Smooth muscle cell (in vitro differentiated cells): ENCODE measurements at regions not wholly inside any gene's neighbourhood (a gene's known extent, or its start where the extent isn't known, plus 50 kb on each side); places are given as distances from the start of the nearest gene placed in this dataset.

ENCODE experiments used
- DNase-seq: peaks from one replicate; lab custom pipeline; 2025; ENCODE audit not compliant: unreplicated experiment; lab: John Stamatoyannopoulos, UW
- H2AFZ ChIP-seq: fragments of 200-600 bp; sonication (generic); 2 replicates; pipeline ENCODE4 v1.6.0; 2016; ENCODE audit warnings: antibody characterized with exemption, low read depth, mild to moderate bottlenecking
- H3F3A ChIP-seq: fragments of 200-600 bp; sonication (generic); 2 replicates; pipeline ENCODE4 v1.6.0; 2017; ENCODE audit warnings: antibody characterized with exemption, low read depth
- H3K27ac ChIP-seq: fragments of 200-600 bp; sonication (generic); 2 replicates; pipeline ENCODE4 v1.5.1; 2016; ENCODE audit warnings: low read depth, mild to moderate bottlenecking
- H3K27me3 ChIP-seq: fragments of 200-600 bp; sonication (generic); 2 replicates; pipeline ENCODE4 v1.6.1; 2016; ENCODE audit warnings: low read depth, mild to moderate bottlenecking
- H3K36me3 ChIP-seq: fragments of 200-600 bp; sonication (generic); 2 replicates; pipeline ENCODE4 v1.5.1; 2016; ENCODE audit warnings: low read depth
- H3K4me1 ChIP-seq: fragments of 200-600 bp; sonication (generic); 2 replicates; pipeline ENCODE4 v1.5.1; 2016; ENCODE audit warnings: low read depth
- H3K4me2 ChIP-seq: fragments of 200-600 bp; sonication (generic); 2 replicates; pipeline ENCODE4 v1.6.0; 2016; ENCODE audit warnings: mild to moderate bottlenecking
- H3K4me3 ChIP-seq: fragments of 200-600 bp; sonication (generic); 2 replicates; pipeline ENCODE4 v1.5.1; 2016; ENCODE audit warnings: mild to moderate bottlenecking
- H3K79me2 ChIP-seq: fragments of 200-600 bp; sonication (generic); 2 replicates; pipeline ENCODE4 v1.6.0; 2016; ENCODE audit warnings: low read depth, mild to moderate bottlenecking
- H3K9ac ChIP-seq: fragments of 200-600 bp; sonication (generic); 2 replicates; pipeline ENCODE4 v1.6.0; 2016; ENCODE audit warnings: low read depth
- H3K9me3 ChIP-seq: fragments of 200-600 bp; sonication (generic); replicated peaks from 2 replicates; pipeline ENCODE4 v1.5.1; 2016; ENCODE audit warnings: low read depth
- H4K20me1 ChIP-seq: fragments of 200-600 bp; sonication (generic); 2 replicates; pipeline ENCODE4 v1.6.0; 2016; ENCODE audit warnings: low read depth
- CTCF ChIP-seq: fragments of 200-600 bp; sonication (generic); IDR thresholded peaks from 2 replicates; pipeline ENCODE4 v1.5.1; 2017; ENCODE audit warnings: borderline replicate concordance, mild to moderate bottlenecking, antibody characterized with exemption; ENCODE audit not compliant: insufficient read depth, poor library complexity, severe bottlenecking
- WGBS: methylation state at CpG from one replicate; pipeline ENCODE4 v1.1.7; 2016; ENCODE audit warnings: low lambda C conversion rate; 5-methylcytosine and 5-hydroxymethylcytosine counted together

- Histone ChIP-seq H4K20me1 (no peaks in the 10 kb centered on the region), H3K27ac (no peak overlapping the region), H3K36me3 (no peaks in the 10 kb centered on the region), H3K4me2 (no peak overlapping the region), H3K79me2 (no peaks in the 10 kb centered on the region), H3K9ac (no peak overlapping the region), H3K4me1 (peaks cover 3% of the 10 kb centered on the region), H3K27me3 (no peaks in the 10 kb centered on the region), H3K9me3 (peaks cover 4% of the 10 kb centered on the region), H3F3A (no peaks in the 10 kb centered on the region), H2AFZ (no peak overlapping the region), H3K4me3 (no peak overlapping the region)
- no peak for TF ChIP-seq CTCF
- DNase-seq: no peak
- WGBS: 66% methylated on average over 15 of the region's 15 CpGs
These were observed 103.6 kb downstream of the PSMG1 start for GRCh38 chr21:39079617-39080016.

GRCh38 chr21:39078322-39079065, 104.8 kb downstream of the PSMG1 start:
- peaks cover 3% of the 10 kb centered on the region for H3K4me1 ChIP-seq
- DNase-seq: no peak
- 61% methylated on average over 5 of the region's 5 CpGs for WGBS
- no peak overlapping the region for H2AFZ ChIP-seq
- no peaks in the 10 kb centered on the region for H3F3A ChIP-seq
- no peak overlapping the region for H3K4me3 ChIP-seq
- H4K20me1 ChIP-seq: no peaks in the 10 kb centered on the region
- H3K79me2 ChIP-seq: no peaks in the 10 kb centered on the region
- H3K4me2 ChIP-seq: no peak overlapping the region
- TF ChIP-seq CTCF: no peak
- H3K27ac ChIP-seq: peak overlapping the region; percentile 16
- no peaks in the 10 kb centered on the region for H3K36me3 ChIP-seq
- H3K27me3 ChIP-seq: no peaks in the 10 kb centered on the region
- H3K9ac ChIP-seq: no peak overlapping the region
- H3K9me3 ChIP-seq: peaks cover 4% of the 10 kb centered on the region

GRCh38 chr21:39077876-39078275, 105.4 kb downstream of the PSMG1 start:
- Histone ChIP-seq H4K20me1 (no peaks in the 10 kb centered on the region), H3K9ac (no peak overlapping the region), H2AFZ (no peak overlapping the region), H3K4me1 (peaks cover 3% of the 10 kb centered on the region), H3K79me2 (no peaks in the 10 kb centered on the region), H3K36me3 (no peaks in the 10 kb centered on the region), H3F3A (no peaks in the 10 kb centered on the region), H3K27ac (no peak overlapping the region), H3K4me2 (no peak overlapping the region), H3K9me3 (peaks cover 4% of the 10 kb centered on the region), H3K4me3 (no peak overlapping the region), H3K27me3 (no peaks in the 10 kb centered on the region)
- 54% methylated on average over 3 of the region's 3 CpGs for WGBS
- no peak for DNase-seq
- TF ChIP-seq CTCF: no peak

- Histone ChIP-seq H3K4me3 (no peak overlapping the region), H3K79me2 (no peaks in the 10 kb centered on the region), H3F3A (peaks cover 6% of the 10 kb centered on the region), H3K4me1 (no peaks in the 10 kb centered on the region), H3K36me3 (no peaks in the 10 kb centered on the region), H4K20me1 (no peaks in the 10 kb centered on the region), H3K9me3 (peaks cover 4% of the 10 kb centered on the region), H3K27me3 (no peaks in the 10 kb centered on the region), H3K27ac (no peak overlapping the region), H2AFZ (no peak overlapping the region), H3K4me2 (no peak overlapping the region), H3K9ac (no peak overlapping the region)
- TF ChIP-seq CTCF: no peak
- no peak for DNase-seq
These were observed 108.7 kb downstream of the PSMG1 start for GRCh38 chr21:39074508-39074907.
